DOHH2 (cell line): ENCODE measurements at regions not wholly inside any gene's neighbourhood (a gene's known extent, or its start where the extent isn't known, plus 50 kb on each side); places are given as distances from the start of the nearest gene placed in this dataset.

Experiments used
- H3F3A ChIP-seq: fragments of 200-600 bp; sonication (generic), shearing (Covaris generic); 2 replicates; pipeline ENCODE4 v1.6.0; 2016; ENCODE audit warnings: antibody characterized with exemption, mild to moderate bottlenecking; ENCODE audit not compliant: control insufficient read depth, insufficient read depth
- H3K27ac ChIP-seq: fragments of 200-600 bp; sonication (generic); 2 replicates; pipeline ENCODE4 v1.5.1; 2014; ENCODE audit warnings: low read depth, mild to moderate bottlenecking, low read length, moderate library complexity
- H3K27me3 ChIP-seq: fragments of 200-600 bp; sonication (generic); 2 replicates; pipeline ENCODE4 v1.6.1; 2014; ENCODE audit warnings: mild to moderate bottlenecking, low read length, mixed read lengths; ENCODE audit not compliant: control insufficient read depth
- H3K36me3 ChIP-seq: fragments of 200-600 bp; sonication (generic); 2 replicates; pipeline ENCODE4 v1.6.1; 2014; ENCODE audit warnings: mild to moderate bottlenecking, low read length, moderate library complexity, mixed read lengths; ENCODE audit not compliant: control insufficient read depth
- H3K4me1 ChIP-seq: fragments of 200-600 bp; sonication (generic); 2 replicates; pipeline ENCODE4 v1.6.1; 2014; ENCODE audit warnings: mild to moderate bottlenecking, low read length, mixed read lengths; ENCODE audit not compliant: control insufficient read depth
- H3K4me2 ChIP-seq: fragments of 200-600 bp; sonication (generic); 2 replicates; pipeline ENCODE4 v1.6.0; 2014; ENCODE audit warnings: mild to moderate bottlenecking, low read length, moderate library complexity
- H3K4me3 ChIP-seq: fragments of 200-600 bp; sonication (generic); 2 replicates; pipeline ENCODE4 v1.5.1; 2014; ENCODE audit warnings: mild to moderate bottlenecking, low read length, mixed read lengths
- H3K79me2 ChIP-seq: fragments of 200-600 bp; sonication (generic); 2 replicates; pipeline ENCODE4 v1.6.1; 2014; ENCODE audit warnings: mild to moderate bottlenecking, low read length, mixed read lengths; ENCODE audit not compliant: control insufficient read depth
- H3K9me2 ChIP-seq: fragments of 200-600 bp; sonication (generic); replicated peaks from 2 replicates; pipeline ENCODE4 v1.6.1; 2014; ENCODE audit warnings: mild to moderate bottlenecking, low read length, mixed read lengths; ENCODE audit not compliant: control insufficient read depth
- H3K9me3 ChIP-seq: fragments of 200-600 bp; sonication (generic); 2 replicates; pipeline ENCODE4 v1.6.1; 2014; ENCODE audit warnings: antibody characterized with exemption, low read length, mixed read lengths; ENCODE audit not compliant: control insufficient read depth, insufficient read depth
- H4K20me1 ChIP-seq: fragments of 200-600 bp; sonication (generic); 2 replicates; pipeline ENCODE4 v1.6.0; 2014; ENCODE audit warnings: low read depth, mild to moderate bottlenecking, antibody characterized with exemption, low read length, moderate library complexity; ENCODE audit not compliant: control insufficient read depth, insufficient read depth
- EZH2phosphoT487 ChIP-seq: fragments of 200-600 bp; sonication (generic); IDR thresholded peaks from 2 replicates; pipeline ENCODE4 v1.6.1; 2017; ENCODE audit warnings: borderline replicate concordance, mild to moderate bottlenecking, antibody characterized with exemption, low read length, moderate library complexity, mixed read lengths
- TF ChIP-seq, protein P1 (sequence below): fragments of 200-600 bp; sonication (generic); IDR thresholded peaks from one replicate; pipeline ENCODE4 v1.5.1; 2014; ENCODE audit warnings: antibody characterized with exemption, mild to moderate bottlenecking, low read depth, low read length; ENCODE audit not compliant: poor library complexity, severe bottlenecking

DNA sequence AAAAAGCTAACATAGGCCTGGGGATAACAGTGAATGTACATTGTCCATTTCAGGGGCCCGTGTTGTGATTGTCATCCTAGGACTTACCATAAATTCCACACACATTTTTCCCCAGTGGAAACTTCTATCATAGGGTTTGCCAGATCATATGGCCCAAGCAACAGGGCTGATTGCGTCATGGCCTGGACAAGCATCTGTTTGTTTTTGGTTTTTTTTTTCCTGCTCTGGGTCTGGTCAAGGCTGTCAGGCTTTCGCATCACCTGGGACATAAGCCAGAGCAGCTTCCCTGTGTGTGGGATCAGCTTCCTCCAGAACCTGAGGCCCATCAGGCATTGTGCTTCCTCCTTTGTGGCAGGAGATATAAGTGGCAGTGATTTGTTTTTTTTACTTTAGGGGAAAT, 598.5 kb upstream of the USP24 start:
- Histone ChIP-seq H3K27ac (no peak overlapping the region), H3K4me2 (no peak overlapping the region), H3K4me3 (no peak overlapping the region), H3K79me2 (no peaks in the 10 kb centered on the region), H4K20me1 (no peaks in the 10 kb centered on the region), H3K4me1 (no peaks in the 10 kb centered on the region), H3K27me3 (no peaks in the 10 kb centered on the region), H3K9me3 (no peaks in the 10 kb centered on the region), H3K36me3 (no peaks in the 10 kb centered on the region), H3K9me2 (no peaks in the 10 kb centered on the region), H3F3A (no peaks in the 10 kb centered on the region)
- no peak for TF ChIP-seq EZH2phosphoT487
- TF ChIP-seq, protein P1, sequence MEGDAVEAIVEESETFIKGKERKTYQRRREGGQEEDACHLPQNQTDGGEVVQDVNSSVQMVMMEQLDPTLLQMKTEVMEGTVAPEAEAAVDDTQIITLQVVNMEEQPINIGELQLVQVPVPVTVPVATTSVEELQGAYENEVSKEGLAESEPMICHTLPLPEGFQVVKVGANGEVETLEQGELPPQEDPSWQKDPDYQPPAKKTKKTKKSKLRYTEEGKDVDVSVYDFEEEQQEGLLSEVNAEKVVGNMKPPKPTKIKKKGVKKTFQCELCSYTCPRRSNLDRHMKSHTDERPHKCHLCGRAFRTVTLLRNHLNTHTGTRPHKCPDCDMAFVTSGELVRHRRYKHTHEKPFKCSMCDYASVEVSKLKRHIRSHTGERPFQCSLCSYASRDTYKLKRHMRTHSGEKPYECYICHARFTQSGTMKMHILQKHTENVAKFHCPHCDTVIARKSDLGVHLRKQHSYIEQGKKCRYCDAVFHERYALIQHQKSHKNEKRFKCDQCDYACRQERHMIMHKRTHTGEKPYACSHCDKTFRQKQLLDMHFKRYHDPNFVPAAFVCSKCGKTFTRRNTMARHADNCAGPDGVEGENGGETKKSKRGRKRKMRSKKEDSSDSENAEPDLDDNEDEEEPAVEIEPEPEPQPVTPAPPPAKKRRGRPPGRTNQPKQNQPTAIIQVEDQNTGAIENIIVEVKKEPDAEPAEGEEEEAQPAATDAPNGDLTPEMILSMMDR = no peak

DNA sequence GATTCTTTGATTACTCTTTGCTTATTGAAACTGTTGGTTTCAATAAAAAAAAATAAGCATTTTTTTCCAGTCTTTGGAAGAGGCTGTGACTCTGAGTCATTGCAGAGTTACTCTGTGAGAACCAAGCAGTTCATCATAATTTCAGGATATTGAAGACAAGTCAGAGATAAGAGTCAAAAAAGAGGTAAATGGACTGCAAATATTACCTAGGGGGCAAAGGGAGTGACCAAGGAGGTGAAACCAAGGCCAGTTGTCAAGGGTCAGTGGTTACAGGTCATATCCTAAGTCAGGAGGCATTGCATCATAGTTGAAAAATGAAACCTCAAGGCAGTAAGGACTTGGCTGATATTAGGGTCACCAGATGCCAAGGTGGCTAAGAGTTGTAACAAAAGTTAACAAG, 597.1 kb upstream of the USP24 start:
- Histone ChIP-seq H3K4me3 (no peak overlapping the region), H3K27ac (no peak overlapping the region), H3F3A (no peaks in the 10 kb centered on the region), H3K9me2 (no peaks in the 10 kb centered on the region), H3K4me2 (no peak overlapping the region), H3K79me2 (no peaks in the 10 kb centered on the region), H3K36me3 (no peaks in the 10 kb centered on the region), H3K9me3 (no peaks in the 10 kb centered on the region), H4K20me1 (no peaks in the 10 kb centered on the region), H3K4me1 (no peaks in the 10 kb centered on the region), H3K27me3 (no peaks in the 10 kb centered on the region)
- TF ChIP-seq EZH2phosphoT487 = no peak
- TF ChIP-seq, protein P1 = no peak

DNA sequence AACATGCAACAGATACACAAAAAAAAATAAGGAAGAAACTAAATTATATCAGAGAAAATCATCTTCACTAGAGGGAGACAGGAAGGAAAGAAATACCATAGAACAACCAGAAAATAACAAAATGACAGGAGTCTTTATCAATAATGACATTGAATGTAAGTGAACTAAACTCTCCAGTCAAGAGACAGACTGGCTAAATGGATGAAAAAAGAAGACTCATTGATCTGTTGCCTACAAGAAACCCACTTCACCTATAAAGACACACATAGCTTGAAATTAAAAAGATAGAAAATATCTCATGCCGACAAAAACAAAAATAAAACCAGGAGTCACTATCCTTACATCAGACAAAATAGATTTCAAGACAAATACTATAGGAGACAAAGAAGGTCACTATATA, 593.1 kb upstream of the USP24 start:
- no peaks in the 10 kb centered on the region for H3K27me3 ChIP-seq
- H3K79me2 ChIP-seq = no peaks in the 10 kb centered on the region
- H3K27ac ChIP-seq = no peak overlapping the region
- no peaks in the 10 kb centered on the region for H3K36me3 ChIP-seq
- H3K9me3 ChIP-seq = no peaks in the 10 kb centered on the region
- H4K20me1 ChIP-seq = no peaks in the 10 kb centered on the region
- no peak for TF ChIP-seq EZH2phosphoT487
- TF ChIP-seq, protein P1 = no peak
- H3K4me3 ChIP-seq = no peak overlapping the region
- no peaks in the 10 kb centered on the region for H3K4me1 ChIP-seq
- no peaks in the 10 kb centered on the region for H3K9me2 ChIP-seq
- no peaks in the 10 kb centered on the region for H3F3A ChIP-seq
- no peak overlapping the region for H3K4me2 ChIP-seq

DNA sequence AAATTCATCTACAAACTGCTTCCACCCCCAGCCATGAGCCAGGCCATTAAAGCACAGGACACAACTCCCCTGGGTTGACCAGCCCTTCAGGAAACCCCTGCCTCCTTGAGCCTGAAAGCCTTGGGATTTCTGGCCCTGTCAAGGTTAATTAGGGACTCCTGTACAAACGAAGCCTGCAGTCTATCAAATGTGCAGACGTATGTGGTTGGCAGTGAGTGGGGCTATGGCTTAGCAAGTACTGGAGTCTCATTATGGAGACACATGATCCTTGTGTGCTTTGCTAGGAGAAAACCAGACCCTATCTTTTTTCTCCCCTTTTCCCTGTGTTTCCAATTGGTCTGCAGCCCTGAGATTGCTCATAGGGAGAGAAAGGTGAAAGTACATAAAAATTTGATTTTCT, 588.3 kb upstream of the USP24 start:
- no peak overlapping the region for H3K4me2 ChIP-seq
- no peaks in the 10 kb centered on the region for H3K9me2 ChIP-seq
- no peak overlapping the region for H3K4me3 ChIP-seq
- no peaks in the 10 kb centered on the region for H3K79me2 ChIP-seq
- H3K27me3 ChIP-seq = no peaks in the 10 kb centered on the region
- H3K9me3 ChIP-seq = no peaks in the 10 kb centered on the region
- no peaks in the 10 kb centered on the region for H4K20me1 ChIP-seq
- H3K27ac ChIP-seq = no peak overlapping the region
- H3F3A ChIP-seq = no peaks in the 10 kb centered on the region
- TF ChIP-seq, protein P1 = no peak
- no peak for TF ChIP-seq EZH2phosphoT487
- H3K4me1 ChIP-seq = no peaks in the 10 kb centered on the region
- no peaks in the 10 kb centered on the region for H3K36me3 ChIP-seq
